Bronchial epithelial cell (primary cell): ENCODE measurements at regions not wholly inside any gene's neighbourhood (a gene's known extent, or its start where the extent isn't known, plus 50 kb on each side); places are given as distances from the start of the nearest gene placed in this dataset.
A peak's percentile ranks its signal among the peaks of the same experiment; 100 is the strongest.

Experiments used
- DNase-seq: peaks from one replicate; pipeline ENCODE4 v3.0.0-alpha.2; 2010; ENCODE audit warnings: low read depth
- FAIRE-seq: peaks from 2 replicates; lab custom pipeline; 2011; peaks lifted over from hg19 to GRCh38; lab: Jason Lieb, UNC
- H3K27me3 ChIP-seq: 2 replicates; pipeline ENCODE4 v1.5.1; 2011; ENCODE audit warnings: low read length; ENCODE audit not compliant: control insufficient read depth, insufficient read depth
- H3K36me3 ChIP-seq: 2 replicates; pipeline ENCODE4 v1.5.1; 2011; ENCODE audit warnings: low read length; ENCODE audit not compliant: control insufficient read depth, insufficient read depth
- H3K4me3 ChIP-seq: 2 replicates; pipeline ENCODE4 v1.5.1; 2011; ENCODE audit warnings: mild to moderate bottlenecking, low read depth, low read length, control low read depth
- TF ChIP-seq, protein P1 (sequence below): IDR thresholded peaks from 2 replicates; pipeline ENCODE4 v1.5.1; 2011; ENCODE audit warnings: mild to moderate bottlenecking, moderate library complexity, low read length, control low read depth, inconsistent platforms; ENCODE audit not compliant: insufficient read depth, severe bottlenecking

DNA sequence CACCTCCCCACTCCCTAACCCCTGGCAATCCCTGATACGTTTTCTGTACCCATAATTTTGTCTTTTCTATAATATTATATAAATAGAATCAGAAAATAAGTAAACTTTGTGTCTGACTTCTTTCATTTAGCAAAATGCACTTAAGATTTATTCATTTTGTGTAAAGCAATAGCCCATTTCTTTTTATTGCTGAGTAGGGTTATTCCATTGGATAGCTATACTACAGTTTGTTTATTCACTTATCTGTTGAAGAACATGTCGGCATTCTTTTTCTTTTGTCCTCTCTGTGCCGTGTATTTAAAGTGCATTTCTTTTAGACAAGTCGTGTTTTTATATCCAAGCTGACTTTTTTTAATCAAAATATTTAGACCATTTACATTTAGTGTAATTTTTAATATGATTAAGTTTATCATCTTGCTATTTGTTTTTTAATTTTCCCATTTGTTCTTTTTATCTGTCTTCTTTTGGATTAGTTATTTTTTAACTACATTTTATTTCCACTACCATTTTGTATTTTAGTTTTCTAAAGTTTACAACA lies 176.4 kb upstream of the TSHZ3 start:
- Histone ChIP-seq H3K27me3 (no peaks in the 10 kb centered on the region), H3K36me3 (no peaks in the 10 kb centered on the region), H3K4me3 (no peak overlapping the region)
- no peak for DNase-seq
- no peak for FAIRE-seq
- TF ChIP-seq, protein P1, sequence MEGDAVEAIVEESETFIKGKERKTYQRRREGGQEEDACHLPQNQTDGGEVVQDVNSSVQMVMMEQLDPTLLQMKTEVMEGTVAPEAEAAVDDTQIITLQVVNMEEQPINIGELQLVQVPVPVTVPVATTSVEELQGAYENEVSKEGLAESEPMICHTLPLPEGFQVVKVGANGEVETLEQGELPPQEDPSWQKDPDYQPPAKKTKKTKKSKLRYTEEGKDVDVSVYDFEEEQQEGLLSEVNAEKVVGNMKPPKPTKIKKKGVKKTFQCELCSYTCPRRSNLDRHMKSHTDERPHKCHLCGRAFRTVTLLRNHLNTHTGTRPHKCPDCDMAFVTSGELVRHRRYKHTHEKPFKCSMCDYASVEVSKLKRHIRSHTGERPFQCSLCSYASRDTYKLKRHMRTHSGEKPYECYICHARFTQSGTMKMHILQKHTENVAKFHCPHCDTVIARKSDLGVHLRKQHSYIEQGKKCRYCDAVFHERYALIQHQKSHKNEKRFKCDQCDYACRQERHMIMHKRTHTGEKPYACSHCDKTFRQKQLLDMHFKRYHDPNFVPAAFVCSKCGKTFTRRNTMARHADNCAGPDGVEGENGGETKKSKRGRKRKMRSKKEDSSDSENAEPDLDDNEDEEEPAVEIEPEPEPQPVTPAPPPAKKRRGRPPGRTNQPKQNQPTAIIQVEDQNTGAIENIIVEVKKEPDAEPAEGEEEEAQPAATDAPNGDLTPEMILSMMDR = no peak

DNA sequence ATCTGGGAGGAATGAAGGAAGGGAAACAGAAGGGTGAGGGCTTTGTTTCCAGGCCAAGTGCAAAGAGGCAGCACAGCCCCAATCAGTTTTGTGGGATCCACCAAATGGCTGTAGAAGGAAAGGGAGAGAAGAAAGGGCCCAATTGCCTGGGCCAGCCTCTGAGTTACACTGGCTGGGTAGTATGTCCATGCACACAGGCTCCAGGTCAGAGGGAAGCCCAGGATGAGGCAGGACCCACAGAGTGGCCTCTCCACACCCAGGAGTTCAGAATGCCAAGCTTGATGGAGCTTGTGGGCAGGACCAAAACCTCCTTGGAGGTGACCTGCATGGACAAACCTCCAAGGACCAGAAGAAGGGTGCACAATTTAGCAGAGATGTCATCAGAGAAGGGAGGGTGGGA lies 178.2 kb upstream of the TSHZ3 start:
- Histone ChIP-seq H3K36me3 (no peaks in the 10 kb centered on the region), H3K27me3 (no peaks in the 10 kb centered on the region), H3K4me3 (no peak overlapping the region)
- TF ChIP-seq, protein P1 = no peak
- no peak for FAIRE-seq
- no peak for DNase-seq

GRCh38 chr19:31528261-31528660 lies 179.0 kb upstream of the TSHZ3 start:
- FAIRE-seq (no peak), DNase-seq (no peak)
- no peak overlapping the region for H3K4me3 ChIP-seq
- H3K27me3 ChIP-seq = no peaks in the 10 kb centered on the region
- TF ChIP-seq, protein P1 = no peak
- no peaks in the 10 kb centered on the region for H3K36me3 ChIP-seq

GRCh38 chr19:31529121-31529520 lies 179.9 kb upstream of the TSHZ3 start:
- no peaks in the 10 kb centered on the region for H3K36me3 ChIP-seq
- DNase-seq = peak; percentile 2
- TF ChIP-seq, protein P1 = no peak
- no peak overlapping the region for H3K4me3 ChIP-seq
- no peaks in the 10 kb centered on the region for H3K27me3 ChIP-seq
- no peak for FAIRE-seq

GRCh38 chr19:31530781-31531180 lies 181.5 kb upstream of the TSHZ3 start:
- TF ChIP-seq, protein P1 = no peak
- no peak for FAIRE-seq

GRCh38 chr19:31531326-31531725 lies 182.1 kb upstream of the TSHZ3 start:
- DNase-seq = no peak
- Histone ChIP-seq H3K27me3 (no peaks in the 10 kb centered on the region), H3K4me3 (no peak overlapping the region), H3K36me3 (no peaks in the 10 kb centered on the region)
- TF ChIP-seq, protein P1 = no peak
- no peak for FAIRE-seq

More at GRCh38 chr19:31530781-31531180, 181.5 kb upstream of the TSHZ3 start:
- Histone ChIP-seq H3K4me3 (no peak overlapping the region), H3K27me3 (no peaks in the 10 kb centered on the region), H3K36me3 (no peaks in the 10 kb centered on the region)
- no peak for DNase-seq
